Head of caudate nucleus (tissue), 42 donors: ENCODE measurements at regions not wholly inside any gene's neighbourhood (a gene's known extent, or its start where the extent isn't known, plus 50 kb on each side); places are given as distances from the start of the nearest gene placed in this dataset.
A peak's percentile ranks its signal among the peaks of the same experiment; 100 is the strongest.

Experiments
- DNase-seq, 42 donors: peaks; one replicate each; pipeline versions ENCODE4 v3.0.0 to v3.0.0-alpha.2; 2020 to 2021; ENCODE audit warnings: mixed read lengths in 7 of 42
- intact Hi-C: fragments of 100-400 bp; cut with DNase I; formaldehyde crosslinking; loops from one replicate; pipeline ENCODE4 v1.15.0; 2022

DNA sequence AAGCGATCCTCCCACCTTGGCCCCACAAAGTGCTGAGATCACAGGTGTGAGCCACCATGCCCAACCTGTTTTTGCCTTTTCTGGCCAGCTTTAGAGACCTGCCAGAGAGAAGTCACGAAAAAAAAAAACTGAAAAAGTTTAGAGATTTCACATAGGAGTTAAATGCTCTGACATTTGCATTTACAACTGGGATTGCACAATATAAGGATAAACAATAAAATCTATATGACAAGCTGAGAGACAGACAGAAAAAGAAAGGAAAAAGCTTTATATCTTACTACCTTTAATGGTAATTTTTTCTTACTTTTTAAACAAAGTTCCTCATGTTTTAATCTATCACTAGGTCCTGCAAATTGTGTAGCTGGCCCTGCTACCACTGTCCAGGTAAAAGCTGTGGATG lies 466.5 kb downstream of the TXNL1 start:
- DNase-seq, result no peak
- intact Hi-C loops, result no loop called here

DNA sequence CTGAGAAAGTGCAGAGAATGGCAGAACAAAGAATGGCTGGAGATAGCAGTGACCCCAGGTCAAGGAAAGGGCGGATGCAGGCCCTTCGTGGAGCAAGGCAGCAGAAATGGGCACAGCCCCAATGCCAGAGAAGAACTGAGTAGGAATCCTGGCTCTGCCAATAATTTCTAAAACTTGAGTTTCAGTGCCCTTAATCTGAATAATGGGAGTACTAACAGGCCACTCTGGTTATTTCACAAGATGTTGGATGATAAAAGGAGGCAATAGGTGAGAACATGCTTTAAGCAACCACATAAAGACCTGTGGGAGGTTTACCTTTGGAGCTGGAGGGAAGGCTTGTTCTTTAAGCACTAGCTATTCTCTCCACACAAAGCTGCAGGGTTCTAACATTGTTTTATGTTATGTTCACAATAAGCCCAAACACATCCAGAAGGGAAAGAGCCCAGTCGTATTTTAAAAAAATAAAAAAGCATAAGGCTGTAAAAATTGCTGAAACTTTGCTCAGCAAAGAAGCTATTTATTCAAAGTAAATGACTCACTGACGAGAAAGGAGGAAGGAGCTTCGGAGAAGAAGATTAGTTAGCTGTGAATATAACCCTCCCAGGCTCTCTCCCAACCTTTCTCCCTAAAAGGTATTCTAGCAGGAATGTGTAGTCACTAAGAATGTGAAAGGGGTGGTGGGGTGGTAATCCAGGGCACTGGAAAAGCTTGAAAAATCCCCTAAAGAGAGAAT lies 470.2 kb downstream of the TXNL1 start:
- peak in 1 of 42 donors; percentile 8 for DNase-seq
- intact Hi-C loops, result no loop called here

DNA sequence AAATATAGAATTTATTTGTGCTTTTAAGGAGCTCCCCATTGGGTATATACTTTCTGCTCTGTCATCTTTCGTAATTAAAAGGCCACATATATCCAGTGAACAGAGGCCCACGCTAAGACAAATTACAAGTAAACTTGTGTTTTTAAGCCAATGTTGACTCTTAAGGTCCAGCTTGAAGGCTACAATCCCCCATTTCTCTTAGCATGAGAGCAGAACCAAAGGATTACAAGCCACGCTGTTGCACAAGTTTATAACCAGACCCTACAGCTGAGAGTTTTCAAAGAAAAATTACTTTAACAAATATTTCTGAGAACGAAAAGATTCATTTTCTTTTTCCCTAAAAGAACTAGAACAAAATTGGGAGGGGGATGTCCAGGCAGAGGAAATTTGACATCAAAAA lies 471.0 kb downstream of the TXNL1 start:
- DNase-seq, result no peak
- intact Hi-C loops, result no loop called here

DNA sequence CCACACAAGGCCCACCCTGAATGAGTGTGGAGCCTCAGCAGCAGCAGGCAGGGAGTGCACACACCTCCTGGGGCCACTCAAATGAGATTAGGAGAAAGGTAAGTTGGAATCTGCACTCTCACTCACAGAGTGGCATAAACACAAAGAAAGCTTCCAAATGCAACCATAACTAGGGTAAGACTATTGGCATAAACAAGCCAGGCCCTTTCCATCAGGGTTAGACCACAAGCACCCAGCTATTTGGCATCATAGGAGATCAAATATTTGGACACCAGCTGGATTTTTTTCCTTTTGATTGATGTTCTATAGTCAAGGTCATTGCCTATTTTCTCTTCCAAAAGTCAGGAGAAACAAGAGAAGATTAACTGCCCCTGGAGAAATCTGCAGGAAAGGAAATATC lies 471.5 kb downstream of the TXNL1 start:
- DNase-seq, result no peak
- intact Hi-C loops, result no loop called here

DNA sequence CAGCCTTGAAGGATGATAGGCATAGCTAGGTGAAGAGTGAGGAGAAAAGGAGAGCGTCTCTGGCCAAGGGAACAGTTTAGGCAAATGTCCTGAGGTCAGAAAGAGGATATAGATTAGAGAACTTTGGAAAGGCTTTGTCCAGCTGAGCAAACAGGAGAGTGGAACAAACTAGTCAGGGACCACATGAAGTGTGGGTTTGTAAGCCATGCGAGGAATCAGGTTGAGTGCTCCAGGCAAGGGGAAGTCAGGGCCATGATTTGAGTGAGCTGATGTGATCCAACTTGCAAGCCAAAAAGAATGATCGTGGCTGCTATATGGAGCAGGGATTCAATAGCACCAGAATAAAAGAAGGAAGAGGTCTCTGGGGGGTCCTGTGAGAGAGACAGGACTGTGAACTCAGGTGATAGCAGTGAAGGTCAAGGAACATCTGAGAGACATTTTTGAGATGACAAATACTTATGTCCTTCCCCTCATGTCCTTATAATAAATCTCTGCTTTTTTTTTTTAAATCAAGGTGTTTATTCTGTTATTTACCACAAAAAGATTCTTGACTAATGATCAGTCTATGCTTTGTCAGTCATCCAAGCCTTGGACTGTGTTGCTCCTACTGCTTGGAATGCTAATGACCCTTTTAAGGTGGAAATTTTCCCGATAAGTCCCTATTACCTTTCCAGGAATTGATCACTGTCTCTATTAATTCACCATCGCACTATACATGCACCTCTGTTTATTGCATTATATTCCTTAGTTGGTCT lies 472.6 kb downstream of the TXNL1 start:
- intact Hi-C loops, result no loop called here
- DNase-seq, result no peak

DNA sequence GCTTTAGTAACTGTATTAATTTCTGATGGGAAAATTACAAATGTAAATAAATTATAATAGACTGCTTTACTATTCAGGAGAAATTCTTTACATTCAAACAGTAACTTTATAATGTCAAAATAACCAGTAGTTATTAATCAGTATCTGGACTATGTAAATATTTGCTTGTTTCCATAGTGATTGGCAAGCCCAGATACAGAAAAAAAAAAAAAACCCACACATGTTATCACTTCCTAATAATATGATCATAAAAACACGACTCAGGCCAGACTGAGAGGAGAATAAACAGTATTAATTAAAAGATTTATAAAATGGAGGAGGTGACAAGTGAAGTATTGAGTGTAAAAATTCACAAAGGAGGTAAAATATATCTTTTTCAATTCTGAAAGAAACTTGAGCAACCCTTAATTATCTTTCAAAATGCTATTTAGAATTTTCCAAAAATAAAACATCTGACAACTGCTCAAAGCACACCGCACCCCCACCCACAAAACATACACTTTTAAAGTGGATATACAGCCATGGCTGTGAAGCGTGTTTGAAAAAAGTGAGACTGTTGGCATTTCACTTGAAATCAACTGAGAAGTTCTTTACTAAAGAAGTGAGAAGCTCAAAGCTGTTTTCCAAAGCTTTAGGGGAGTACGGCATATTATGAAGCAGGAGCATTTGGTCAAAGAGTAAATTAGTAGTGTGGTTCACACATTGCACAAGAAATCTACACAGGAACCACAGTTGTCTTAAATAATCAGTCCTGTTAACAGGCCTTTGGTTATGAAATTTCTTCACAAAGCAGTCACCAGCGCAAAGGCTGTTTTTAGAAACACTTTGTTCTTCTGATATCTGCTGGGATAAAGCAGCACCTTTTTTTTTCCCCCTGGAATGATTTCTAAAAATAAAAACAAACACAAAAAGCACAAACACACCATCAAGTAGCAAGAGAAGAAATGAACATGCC lies 475.8 kb downstream of the TXNL1 start:
- no peak for DNase-seq
- intact Hi-C loops, result no loop called here

DNA sequence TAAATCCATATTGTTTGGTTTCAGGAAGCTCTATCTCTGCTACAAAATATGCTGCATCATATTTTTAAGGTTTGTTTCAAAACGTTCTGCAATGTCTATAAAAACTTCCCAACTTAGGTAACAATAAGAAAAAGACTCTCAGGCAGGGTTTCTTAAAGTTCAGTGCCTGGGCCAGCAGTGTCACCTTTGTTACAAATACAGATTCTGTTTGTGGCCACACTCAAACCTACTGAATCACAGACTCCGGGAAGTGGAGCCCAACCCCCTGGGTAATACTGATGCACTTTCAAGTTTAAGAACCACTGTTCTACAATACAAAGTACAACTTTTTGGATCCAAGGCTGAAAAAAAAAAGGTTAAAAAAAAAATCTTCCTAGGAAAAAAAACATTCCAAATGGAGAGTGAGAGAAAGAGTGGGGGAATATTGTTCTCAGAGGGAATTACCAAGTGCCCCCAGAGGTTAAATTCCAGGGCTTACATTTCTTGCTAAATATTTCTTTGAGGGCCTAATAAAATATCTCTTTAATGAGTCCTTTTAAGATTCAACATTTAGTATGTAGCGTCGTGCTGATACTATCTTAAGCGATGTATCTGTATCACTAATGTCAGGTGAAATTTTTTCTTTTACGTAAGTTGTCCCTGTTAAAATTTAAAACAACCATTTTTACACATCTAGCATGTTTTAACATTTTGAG lies 476.7 kb downstream of the TXNL1 start:
- DNase-seq, result peak in 2 of 42 donors; percentile 6 to 46
- intact Hi-C loops, result no loop called here

DNA sequence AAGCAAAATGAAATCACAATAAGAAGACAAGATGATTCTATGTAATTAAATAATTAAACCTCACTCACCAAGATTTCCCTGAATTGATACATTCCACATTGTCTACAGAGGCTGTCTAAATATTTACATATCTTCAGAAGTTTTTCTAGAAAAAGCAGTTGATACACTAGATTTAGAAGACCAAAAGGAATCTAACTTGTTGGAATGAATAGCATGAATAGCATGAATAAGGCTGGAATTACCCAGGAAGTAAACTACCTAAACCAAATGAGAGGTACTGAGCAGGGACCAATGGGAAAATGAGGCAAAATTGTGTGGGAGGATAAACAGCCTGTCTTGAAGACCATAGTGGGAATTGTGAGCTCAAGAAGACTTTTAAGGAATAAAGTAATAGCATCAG lies 479.7 kb downstream of the TXNL1 start:
- no peak for DNase-seq
- intact Hi-C loops, result no loop called here

DNA sequence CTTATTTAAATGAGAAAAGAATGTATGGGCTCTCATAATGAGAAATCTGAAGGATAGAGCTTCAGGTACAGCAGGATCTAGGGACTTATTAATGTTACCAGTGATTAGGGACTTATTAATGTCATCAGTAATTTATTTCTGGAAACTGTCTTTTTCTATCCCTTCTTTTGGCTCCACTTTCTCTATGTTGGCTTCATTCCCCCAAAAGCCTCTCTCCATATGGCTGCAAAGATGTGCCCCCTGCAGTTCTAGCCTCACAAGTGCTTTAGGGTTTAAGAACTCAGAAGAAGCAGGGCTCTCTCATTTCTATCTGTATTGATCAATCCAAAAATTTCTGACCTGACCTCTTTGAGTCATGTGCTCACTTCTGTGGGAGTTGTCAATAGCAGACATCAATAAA lies 480.9 kb downstream of the TXNL1 start:
- no peak for DNase-seq
- intact Hi-C loops, result no loop called here

DNA sequence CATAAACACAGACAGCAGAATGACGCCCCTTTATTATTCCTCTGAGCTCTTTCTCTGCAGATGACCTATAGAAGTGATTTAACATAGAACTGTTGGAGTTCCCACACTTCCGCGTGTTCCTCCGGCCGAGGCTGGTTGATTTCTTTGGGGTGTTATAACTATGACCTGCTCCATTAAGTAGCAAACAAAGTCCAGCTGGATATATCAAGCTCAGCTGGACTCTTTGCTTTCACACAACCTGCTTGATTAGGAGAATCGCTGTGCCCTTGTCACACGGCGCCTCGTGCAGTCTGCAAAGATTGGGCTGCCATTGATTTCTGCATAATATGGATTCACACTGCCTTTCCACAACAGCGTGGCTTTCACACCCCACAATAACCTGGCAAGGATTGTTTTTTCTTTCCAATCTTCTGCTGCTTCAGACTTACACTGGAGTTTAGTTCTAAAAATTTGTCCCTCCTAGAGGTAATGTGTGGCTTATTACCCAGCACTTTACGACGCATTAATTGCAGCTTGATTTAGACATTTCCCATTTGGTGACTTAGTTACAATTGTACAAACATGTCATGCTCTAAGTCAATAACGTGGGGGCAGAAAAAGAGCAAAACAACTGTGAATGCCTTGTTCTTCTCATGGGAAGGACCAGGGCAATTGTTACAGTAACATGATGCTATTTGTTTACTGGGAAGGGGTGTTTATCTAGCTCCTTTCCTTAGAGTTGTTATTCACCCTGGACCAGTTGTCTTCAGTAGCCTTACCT lies 485.7 kb downstream of the TXNL1 start:
- DNase-seq, result peak in 1 of 42 donors; percentile 49
- intact Hi-C loops, result no loop called here

DNA sequence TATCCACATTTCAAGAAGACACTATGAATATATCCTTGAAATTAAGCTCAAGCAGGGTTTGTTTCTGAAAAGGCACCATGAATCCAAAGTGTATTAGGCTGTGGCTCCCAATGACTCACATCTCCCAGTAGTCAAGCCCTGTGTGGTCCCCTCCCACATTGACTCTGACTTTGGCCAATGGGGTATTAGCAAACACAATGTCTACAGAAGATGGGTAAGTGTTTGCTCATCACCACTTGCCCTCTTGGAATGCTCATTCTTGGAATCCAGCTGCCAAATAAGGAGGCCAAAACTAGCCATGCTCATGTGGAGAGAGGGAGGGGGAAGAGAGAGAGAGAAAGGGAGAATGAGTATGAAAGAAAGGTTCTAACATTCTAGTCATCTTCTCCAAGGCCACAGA lies 490.0 kb downstream of the TXNL1 start:
- DNase-seq, result no peak
- intact Hi-C loops, result no loop called here

DNA sequence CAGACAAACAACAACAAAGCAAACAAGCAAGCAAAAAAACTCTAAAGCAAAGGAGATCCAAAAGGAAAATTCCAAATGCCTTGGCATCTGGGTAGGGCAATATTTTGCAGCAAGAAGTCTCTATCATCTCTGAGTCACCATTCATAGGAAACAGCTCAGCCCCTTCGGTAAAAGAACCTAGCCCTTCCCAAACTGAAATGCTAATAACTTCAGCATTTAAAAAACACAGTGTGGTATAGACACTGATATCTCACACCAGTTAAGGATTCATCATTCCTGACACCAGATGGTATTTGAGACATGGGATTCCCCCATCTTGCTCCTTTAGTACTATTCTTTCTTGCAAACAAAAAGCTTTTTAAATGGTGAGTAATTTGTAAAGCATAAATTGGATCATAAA lies 491.8 kb downstream of the TXNL1 start:
- intact Hi-C loops, result no loop called here

DNA sequence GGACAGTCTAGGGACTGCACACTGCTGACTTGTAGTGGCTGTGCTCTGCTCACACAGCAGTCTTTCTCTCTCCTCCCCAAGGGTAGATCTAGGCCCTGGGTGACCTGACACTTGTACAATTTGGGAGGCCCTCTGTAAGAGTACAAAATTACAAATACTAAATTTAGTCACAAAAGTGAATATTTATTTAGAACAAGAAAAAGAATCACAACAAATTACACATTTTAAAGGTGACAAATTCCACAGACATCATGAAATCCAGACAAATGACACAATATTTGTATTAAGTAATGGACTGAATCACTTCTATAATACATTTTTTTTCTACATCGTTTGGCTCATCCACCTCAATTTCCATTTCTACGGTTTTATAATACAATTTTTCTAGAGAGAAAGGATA lies 496.4 kb downstream of the TXNL1 start:
- intact Hi-C loops, result no loop called here
- no peak for DNase-seq

More for the DNA sequence above, 491.8 kb downstream of the TXNL1 start:
- no peak for DNase-seq

DNA sequence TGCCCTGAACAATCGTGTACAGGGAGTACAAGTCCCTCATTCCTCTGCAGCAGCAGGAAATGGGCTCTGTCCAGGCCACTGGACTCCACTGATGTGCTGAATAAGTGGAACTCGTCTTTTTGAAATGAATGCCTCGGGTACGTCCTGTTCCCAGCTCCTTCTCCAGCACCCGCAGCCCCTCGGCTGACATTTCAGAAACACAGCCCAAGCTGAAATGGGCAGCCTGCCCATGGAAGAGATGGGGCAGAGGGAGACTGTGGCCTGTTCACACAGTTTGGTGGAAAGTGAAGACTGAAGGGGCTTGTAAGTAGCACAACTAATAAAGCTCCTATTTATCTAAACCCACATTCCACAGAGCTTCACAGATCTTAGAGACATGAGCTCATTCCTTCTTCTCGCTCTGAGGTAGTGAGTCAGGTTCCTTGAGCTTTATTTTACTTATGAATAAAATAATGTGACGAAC lies 498.6 kb downstream of the TXNL1 start:
- intact Hi-C loops, result no loop called here
- peak in 40 of 42 donors; percentile 11 to 75 (median 40) for DNase-seq

DNA sequence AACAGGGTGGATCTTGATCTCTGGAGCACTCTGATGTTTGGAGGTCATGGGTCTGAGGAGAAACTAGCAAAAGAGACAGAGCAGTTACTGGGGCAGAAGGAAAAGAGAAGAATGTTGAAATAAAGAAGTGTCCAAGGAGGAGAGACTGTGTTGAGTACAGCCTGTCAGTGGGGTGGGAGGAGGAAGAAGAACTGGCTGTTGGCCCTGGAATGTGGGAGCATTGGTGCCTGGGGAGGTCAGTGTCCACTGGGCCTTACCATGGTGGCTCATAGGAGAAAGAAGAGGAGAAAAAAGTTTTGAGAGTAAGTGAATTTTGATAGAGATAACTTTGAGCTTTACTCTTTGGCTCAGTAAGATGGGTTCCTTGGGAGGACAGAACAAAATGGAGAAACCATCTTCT lies 499.0 kb downstream of the TXNL1 start:
- intact Hi-C loops, result no loop called here
- DNase-seq, result no peak

DNA sequence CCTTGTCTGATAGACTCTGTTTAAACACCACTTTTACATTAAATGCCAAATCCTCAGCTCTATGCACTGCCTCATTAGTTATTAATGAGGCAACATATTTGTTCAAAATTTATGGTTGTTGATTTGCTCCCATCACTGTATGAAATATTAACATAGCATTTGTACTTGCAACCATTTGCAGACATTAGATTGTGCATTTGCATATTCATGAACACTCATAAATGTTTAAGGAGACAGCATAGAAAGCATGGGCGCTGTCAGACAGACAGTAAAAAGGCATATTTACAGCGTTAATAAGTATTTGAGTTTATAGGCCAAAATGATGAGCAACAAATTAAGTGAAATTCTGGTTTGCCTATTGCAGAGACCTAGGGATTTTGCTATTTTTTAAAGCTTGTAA lies 502.3 kb downstream of the TXNL1 start:
- DNase-seq, result no peak
- intact Hi-C loops, result no loop called here

DNA sequence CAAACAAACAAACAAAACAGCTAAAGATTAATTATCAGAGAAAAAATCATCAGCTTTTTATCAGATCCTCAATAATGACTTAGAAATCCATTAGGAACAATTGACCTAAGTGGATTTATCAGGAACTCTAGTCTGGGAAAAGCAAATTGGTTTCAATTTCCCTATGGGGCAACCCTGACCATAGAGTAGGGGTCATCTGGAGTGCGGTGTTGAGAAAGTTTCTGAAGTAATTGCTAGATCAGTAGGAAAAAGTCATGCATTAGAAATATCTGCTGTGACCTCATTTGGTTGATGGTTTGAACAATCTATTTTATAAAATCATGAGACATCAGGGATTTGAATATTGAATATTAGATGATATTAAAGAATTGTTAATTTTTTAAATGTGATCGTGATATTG lies 507.9 kb downstream of the TXNL1 start:
- DNase-seq, result no peak
- intact Hi-C loops, result no loop called here

DNA sequence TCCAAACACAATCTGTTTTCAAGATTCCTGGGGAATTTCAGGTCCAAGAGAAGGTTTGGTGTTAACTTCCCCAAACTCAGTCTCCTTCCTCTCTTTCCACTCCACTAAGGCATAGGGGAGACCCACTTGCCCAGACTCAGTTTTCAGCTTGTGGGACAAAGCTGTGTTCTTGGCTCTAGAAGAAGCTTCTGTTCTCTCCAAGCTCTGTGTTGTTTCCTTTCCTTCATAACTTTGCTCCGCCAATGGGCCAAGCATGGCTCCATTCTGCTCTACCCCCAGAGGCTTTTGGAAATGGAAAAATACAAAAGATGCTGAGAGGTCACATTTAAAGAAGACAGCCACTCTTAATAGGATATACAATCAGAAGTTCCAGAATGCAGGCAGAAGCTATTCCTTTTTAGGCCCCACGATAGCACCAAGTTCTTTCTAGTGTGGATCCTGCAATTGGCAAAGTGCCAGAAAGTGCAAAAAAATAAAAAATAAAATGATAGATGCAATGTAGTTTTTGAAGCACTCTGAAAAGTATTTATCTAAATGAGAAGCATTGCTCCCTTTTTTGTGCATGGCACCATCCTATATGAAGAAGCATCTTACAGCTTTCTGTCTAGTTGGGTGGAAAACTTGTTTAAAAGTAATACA lies 510.1 kb downstream of the TXNL1 start:
- no peak for DNase-seq
- intact Hi-C loops, result no loop called here
